ENCODE measurements at regions not wholly inside any gene's neighbourhood (a gene's known extent, or its start where the extent isn't known, plus 50 kb on each side); places are given as distances from the start of the nearest gene placed in this dataset.

GRCh38 chr2:795531-796041, 118.4 kb upstream of the TMEM18 start:
- no peak for TF ChIP-seq CTCF (IDR thresholded peaks at IDR 0.05)
- no peak for TF ChIP-seq EZH2 (IDR thresholded peaks at IDR 0.05; ENCODE audit: borderline replicate concordance, insufficient read depth, low read depth, low read length, poor library complexity, severe bottlenecking)
